GM08714 (cell line): ENCODE measurements at regions not wholly inside any gene's neighbourhood (a gene's known extent, or its start where the extent isn't known, plus 50 kb on each side); places are given as distances from the start of the nearest gene placed in this dataset.
"Not testable (repeated sequence)": the region's sequence is repeated elsewhere in the genome, so short reads cannot be mapped to it uniquely, and the experiment has no call there.

Experiments used
- H3K4me3 ChIP-seq: fragments of 200-500 bp; sonication (Bioruptor generic); 2 replicates; pipeline ENCODE4 v1.5.1; 2014; ENCODE audit warnings: mild to moderate bottlenecking, low read length, inconsistent platforms
- ZNF274 ChIP-seq: IDR thresholded peaks from 2 replicates; pipeline ENCODE4 v1.6.1; 2012; ENCODE audit warnings: mild to moderate bottlenecking, low read depth, low read length

GRCh38 chr13:50167224-50167947 lies 152.1 kb downstream of the KCNRG start:
- no peak for TF ChIP-seq ZNF274
- H3K4me3 ChIP-seq = no peak overlapping the region

DNA sequence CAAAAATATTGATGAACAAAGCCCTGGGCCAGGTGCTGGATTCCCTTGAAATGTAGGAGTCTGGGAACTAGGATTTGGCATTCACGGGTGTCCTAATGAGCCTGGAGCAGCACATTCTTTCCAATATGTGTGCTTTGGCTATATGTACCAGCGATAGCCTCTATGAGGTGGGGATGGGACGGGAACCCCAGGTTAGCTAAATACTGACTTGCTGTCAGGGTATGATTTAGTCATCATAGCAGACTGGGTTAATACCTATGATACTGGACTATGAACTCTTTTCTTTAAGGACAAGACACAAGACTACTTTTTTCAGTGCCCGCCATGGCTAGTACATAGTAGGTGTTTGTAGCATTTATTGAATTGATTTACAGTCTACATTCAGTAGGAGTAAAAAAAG lies 152.7 kb downstream of the KCNRG start:
- H3K4me3 ChIP-seq = no peak overlapping the region
- no peak for TF ChIP-seq ZNF274

DNA sequence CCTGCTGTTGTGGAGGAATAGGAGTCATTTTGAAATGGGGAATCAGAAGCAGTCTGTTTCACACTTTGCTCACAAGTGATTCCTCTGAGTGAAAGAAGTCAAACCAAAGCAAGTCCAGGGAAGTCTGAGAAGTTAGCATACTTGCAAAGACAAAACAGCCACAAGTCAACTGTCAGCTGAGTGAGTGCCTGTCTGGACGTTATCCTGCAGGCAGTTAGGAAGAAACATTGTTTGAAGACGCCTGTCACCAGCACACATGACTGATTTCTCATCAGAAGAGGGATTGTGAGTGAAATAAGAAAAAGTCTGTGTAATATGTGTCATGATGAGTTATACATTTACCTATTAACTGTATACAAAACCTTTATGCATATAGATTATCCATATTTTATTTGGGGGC lies 153.5 kb downstream of the KCNRG start:
- H3K4me3 ChIP-seq = no peak overlapping the region

GRCh38 chr13:50170447-50171037 lies 155.3 kb downstream of the KCNRG start:
- TF ChIP-seq ZNF274 = no peak
- no peak overlapping the region for H3K4me3 ChIP-seq

More for the DNA sequence above, 153.5 kb downstream of the KCNRG start:
- TF ChIP-seq ZNF274 = no peak

GRCh38 chr13:50171590-50172282 lies 156.5 kb downstream of the KCNRG start:
- no peak overlapping the region for H3K4me3 ChIP-seq
- no peak for TF ChIP-seq ZNF274

DNA sequence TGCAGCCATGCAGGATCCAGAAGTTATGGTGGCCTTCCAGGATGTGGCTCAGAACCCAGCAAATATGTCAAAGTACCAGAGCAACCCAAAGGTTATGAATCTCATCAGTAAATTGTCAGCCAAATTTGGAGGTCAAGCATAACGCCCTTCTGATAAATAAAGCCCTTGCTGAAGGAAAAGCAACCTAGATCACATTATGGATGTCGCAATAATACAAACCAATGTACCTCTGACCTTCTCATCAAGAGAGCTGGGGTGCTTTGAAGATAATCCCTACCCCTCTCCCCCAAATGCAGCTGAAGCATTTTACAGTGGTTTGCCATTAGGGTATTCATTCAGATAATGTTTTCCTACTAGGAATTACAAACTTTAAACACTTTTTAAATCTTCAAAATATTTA lies 157.8 kb downstream of the KCNRG start:
- not testable (repeated sequence) for H3K4me3 ChIP-seq

GRCh38 chr13:50174630-50175029 lies 159.4 kb downstream of the KCNRG start:
- no peak overlapping the region for H3K4me3 ChIP-seq
- no peak for TF ChIP-seq ZNF274

- TF ChIP-seq ZNF274 = no peak
These were observed 164.7 kb downstream of the KCNRG start for GRCh38 chr13:50179977-50180376.

GRCh38 chr13:50185769-50186763 lies 170.8 kb downstream of the KCNRG start:
- not testable (repeated sequence) for H3K4me3 ChIP-seq

More at GRCh38 chr13:50179977-50180376, 164.7 kb downstream of the KCNRG start:
- H3K4me3 ChIP-seq = no peak overlapping the region

DNA sequence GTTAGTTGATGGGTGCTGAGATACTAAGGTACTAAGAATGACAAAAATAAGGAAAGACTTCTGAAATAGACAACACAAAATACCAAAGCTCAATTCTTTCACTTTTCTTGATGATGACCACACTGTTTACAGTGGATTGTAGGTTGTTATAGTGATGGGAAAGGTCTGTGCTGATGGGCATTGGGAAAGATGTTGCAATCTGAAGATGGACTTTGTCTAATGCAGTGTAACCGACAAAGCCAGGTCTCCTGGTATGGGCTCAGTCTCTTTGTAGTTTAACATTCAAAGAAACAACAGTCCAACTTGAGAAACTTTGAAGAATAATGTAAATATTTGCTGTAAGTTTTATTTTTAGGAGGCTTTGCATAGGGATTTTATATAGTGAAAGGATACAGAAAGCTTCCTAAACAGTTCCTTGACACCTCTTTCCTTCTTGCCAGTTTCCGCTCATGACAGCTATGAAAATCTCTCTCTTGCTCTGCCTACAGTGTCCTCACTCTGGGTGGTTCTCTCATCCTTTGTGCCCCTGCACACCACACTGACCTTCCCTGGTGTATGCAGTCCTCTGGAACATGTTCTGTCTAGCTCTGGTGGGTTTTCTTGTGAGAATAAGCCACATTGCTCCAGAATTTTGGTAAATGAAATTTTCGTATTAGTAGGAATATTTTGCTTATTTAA lies 172.2 kb downstream of the KCNRG start:
- no peak for TF ChIP-seq ZNF274
- no peak overlapping the region for H3K4me3 ChIP-seq

GRCh38 chr13:50188696-50189095 lies 173.5 kb downstream of the KCNRG start:
- no peak for TF ChIP-seq ZNF274
- no peak overlapping the region for H3K4me3 ChIP-seq

GRCh38 chr13:50189450-50189849 lies 174.2 kb downstream of the KCNRG start:
- H3K4me3 ChIP-seq = no peak overlapping the region
- TF ChIP-seq ZNF274 = no peak

GRCh38 chr13:50191004-50191403 lies 175.8 kb downstream of the KCNRG start:
- TF ChIP-seq ZNF274 = no peak
- no peak overlapping the region for H3K4me3 ChIP-seq
